GM10248 (cell line): ENCODE measurements at regions not wholly inside any gene's neighbourhood (a gene's known extent, or its start where the extent isn't known, plus 50 kb on each side); places are given as distances from the start of the nearest gene placed in this dataset.

Experiments used
- CTCF ChIA-PET: fragments of 300-600 bp; sonication (Branson Sonifier 250); formaldehyde crosslinking; extraction: SDS; loops from one replicate; lab custom pipeline; 2021; ENCODE audit warnings: antibody characterized with exemption; lab: Yijun Ruan, JAX
- POLR2A ChIA-PET: fragments of 350-650 bp; sonication (Branson Sonifier 250); formaldehyde crosslinking; extraction: SDS; loops from one replicate; lab custom pipeline; 2020; ENCODE audit warnings: antibody characterized with exemption; lab: Yijun Ruan, JAX
- DNase-seq: peaks from one replicate; pipeline ENCODE4 v3.0.0; 2012; ENCODE audit errors: extremely low spot score
- TF ChIP-seq, protein P1 (sequence below): IDR thresholded peaks from 2 replicates; pipeline ENCODE4 v1.5.1; 2012; ENCODE audit warnings: mild to moderate bottlenecking, low read depth; ENCODE audit errors: extremely low read depth, missing control alignments, control extremely low read depth

DNA sequence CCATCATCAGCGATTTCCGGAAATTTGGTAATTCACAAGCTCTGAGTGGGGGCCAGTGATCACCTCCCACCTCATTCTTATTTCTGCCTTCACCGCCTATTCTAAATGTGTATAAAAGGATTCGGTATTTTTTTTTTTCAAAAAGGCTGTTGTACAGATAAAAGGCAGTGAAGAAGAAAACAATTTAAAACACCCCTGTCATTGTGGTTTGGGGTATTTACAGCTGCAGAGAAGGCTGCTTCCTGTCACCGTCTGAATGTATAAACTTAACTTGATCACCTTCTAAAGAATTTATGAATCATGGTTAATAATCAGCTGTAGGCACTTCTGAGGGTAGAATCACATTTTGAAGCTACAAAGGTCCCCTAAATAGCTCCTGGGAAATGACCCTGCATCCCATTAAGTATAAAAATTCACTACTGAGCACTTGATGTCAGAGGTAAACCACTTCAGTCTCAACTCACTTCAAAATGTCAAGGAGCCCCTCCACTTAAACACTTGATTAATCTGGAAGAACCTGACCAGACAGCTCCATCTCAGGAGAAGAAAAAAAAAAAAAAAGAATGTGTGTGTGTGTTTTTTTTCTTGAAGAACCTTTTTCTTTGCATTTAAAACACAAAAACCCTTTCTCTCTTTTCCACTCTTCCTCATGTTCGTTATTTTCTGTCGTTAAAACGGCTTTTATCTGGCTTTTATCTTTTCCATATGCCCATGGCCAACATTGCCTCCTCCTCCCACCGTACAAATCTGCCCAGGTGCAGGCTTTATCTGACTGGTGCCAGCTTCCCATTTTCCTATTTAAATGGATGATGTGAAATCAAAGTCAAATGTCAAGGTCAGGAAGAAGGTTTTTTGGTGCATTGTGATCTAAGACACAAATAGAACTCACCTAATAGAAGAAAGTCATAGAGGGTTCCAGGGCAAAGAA lies 291.2 kb downstream of the IRX1 start:
- TF ChIP-seq, protein P1, sequence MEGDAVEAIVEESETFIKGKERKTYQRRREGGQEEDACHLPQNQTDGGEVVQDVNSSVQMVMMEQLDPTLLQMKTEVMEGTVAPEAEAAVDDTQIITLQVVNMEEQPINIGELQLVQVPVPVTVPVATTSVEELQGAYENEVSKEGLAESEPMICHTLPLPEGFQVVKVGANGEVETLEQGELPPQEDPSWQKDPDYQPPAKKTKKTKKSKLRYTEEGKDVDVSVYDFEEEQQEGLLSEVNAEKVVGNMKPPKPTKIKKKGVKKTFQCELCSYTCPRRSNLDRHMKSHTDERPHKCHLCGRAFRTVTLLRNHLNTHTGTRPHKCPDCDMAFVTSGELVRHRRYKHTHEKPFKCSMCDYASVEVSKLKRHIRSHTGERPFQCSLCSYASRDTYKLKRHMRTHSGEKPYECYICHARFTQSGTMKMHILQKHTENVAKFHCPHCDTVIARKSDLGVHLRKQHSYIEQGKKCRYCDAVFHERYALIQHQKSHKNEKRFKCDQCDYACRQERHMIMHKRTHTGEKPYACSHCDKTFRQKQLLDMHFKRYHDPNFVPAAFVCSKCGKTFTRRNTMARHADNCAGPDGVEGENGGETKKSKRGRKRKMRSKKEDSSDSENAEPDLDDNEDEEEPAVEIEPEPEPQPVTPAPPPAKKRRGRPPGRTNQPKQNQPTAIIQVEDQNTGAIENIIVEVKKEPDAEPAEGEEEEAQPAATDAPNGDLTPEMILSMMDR: no peak
- ChIA-PET CTCF (interaction anchor here (0.7 kb wide), 1 partner anchor 16 kb away, joined by 3 read pairs; no protein-coding TSS in a partner anchor), POLR2A (no interaction called here)
- DNase-seq: no peak

DNA sequence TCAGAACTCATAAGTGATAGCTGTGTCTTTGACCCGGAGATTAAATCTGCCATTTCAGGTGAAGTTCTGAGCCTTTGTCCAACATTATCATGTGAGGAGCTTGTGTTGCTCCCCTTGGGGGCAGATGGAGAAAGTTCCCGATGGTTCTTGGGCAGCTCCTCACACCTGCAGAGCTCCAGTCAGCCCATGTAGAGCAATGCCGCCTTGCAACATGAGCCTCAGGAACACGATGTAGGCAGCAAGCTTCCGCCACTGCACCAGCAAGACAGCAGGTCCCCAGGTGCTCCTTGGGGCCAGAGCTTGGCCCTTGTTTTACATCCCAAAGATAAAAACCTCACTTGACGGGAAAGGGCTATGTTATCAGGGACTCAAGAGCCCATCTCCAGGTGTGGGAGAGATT lies 292.7 kb downstream of the IRX1 start:
- ChIA-PET POLR2A (no interaction called here), CTCF (no interaction called here)
- DNase-seq: no peak
- TF ChIP-seq, protein P1: no peak

DNA sequence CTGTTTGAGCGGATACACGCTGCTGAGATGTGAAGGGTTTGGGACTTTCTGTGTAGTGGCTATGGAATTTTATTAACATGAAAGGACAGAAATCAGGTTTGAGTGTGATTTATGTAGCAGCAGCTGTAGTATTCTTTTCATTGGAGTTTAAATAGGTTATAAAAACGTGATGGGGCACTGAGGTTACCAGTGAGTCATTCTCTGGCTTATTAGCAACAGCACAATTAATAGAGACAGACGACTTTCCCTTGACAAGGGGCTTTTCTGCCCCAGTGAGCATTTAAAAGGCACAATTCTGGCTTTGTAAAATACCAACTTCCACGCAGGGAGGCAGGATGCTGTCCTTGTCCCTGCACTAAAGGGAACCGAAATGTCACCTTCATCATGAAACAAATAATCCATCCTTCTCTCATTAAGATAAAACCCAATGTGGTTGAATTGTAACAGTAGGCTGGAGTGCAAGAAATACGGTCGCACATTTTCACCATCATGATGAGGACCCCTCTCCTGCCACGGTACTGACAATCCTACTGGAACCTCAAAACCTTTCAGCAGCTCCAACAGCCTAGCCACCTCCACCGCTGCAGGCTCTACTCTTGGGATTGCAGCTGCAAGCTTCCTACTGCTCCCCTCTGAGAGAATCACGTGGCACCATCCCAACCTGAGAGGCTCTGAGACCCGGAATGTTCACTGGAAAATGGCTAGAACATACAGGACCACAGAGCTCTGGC lies 293.9 kb downstream of the IRX1 start:
- POLR2A ChIA-PET: no interaction called here
- CTCF ChIA-PET: no interaction called here
- TF ChIP-seq, protein P1: no peak
- no peak for DNase-seq

DNA sequence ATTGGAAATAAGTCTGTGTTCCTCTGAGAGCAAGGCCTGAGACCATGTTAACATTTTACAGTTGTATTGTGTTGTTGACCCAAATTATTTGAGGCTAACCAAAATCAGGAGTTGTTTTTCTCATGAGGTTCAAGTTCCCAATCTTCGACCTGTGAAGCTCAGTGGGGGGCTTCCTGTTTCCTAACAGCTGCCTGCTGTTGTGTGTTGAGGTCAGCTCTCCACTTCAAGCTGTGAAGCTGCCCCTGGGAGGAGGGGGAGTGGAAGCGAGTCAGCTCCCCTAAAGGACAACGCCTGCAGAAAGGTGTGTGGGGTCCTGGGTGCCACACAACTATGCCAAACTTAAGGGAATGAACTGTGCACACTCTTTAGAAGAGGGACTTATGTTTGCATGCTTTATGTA lies 295.5 kb downstream of the IRX1 start:
- DNase-seq: no peak
- TF ChIP-seq, protein P1: no peak
- ChIA-PET CTCF (interaction anchor here (1.3 kb wide), 1 partner anchor 12 kb away, joined by 3 read pairs; no protein-coding TSS in a partner anchor), POLR2A (no interaction called here)

DNA sequence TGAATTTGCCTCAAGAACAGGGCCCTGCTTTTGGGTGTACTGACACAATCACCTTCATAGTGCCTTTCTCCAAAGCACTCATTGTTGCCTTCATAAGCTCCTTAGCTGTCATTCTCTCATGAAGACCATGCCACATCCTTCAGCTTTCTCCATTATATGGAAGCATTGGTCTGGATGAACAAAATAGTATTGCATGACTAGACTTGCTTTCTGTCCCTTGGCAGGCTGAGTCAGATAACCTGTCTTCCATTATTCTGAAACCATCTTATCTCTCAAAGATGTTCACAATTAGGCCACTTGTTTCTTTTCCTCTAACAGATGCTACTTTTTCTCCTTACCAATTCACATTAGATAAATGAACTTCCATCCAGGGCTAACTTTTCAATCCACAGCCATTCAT lies 297.9 kb downstream of the IRX1 start:
- TF ChIP-seq, protein P1: no peak
- ChIA-PET POLR2A (no interaction called here), CTCF (no interaction called here)
- no peak for DNase-seq

DNA sequence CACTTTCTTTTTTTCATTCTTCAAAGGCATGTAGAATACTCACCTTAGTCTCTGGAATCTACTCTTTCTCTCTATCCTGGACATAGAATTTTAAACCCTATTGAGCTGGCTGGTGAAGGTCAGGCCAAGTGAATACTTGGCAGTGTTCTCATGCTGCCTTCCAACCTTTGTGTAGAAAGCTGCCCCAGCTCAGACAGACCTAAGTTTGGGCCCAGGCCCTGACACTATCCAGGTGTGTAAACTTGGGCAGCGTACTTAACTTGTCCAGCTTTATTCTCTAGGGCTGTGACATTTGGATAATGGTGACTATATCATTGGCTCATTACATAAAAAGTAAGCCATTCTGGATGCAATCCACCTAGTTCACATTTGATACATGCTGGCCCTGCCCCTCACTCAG lies 298.3 kb downstream of the IRX1 start:
- ChIA-PET POLR2A (no interaction called here), CTCF (no interaction called here)
- TF ChIP-seq, protein P1: no peak
- DNase-seq: no peak
